Tibial nerve (tissue), 3 donors: ENCODE measurements at regions not wholly inside any gene's neighbourhood (a gene's known extent, or its start where the extent isn't known, plus 50 kb on each side); places are given as distances from the start of the nearest gene placed in this dataset.

ENCODE experiments used
- CTCF ChIP-seq, 5 experiments: fragments of 200-600 bp in 3 of 5; fragments of 450-650 bp in 2 of 5; sonication (generic) in 3 of 5; IDR thresholded peaks; one replicate each; pipeline ENCODE4 v1.5.1; 2016 to 2019; ENCODE audit warnings: antibody characterized with exemption in 5 of 5, mild to moderate bottlenecking in 3 of 5, moderate library complexity in 2 of 5
- POLR2A ChIP-seq, 2 donors: fragments of 450-650 bp; IDR thresholded peaks; one replicate each; pipeline ENCODE4 v1.6.1; 2017; ENCODE audit warnings: antibody characterized with exemption in 2 of 2, mild to moderate bottlenecking in 2 of 2, moderate library complexity in 2 of 2

- no peak for TF ChIP-seq CTCF (IDR thresholded peaks at IDR 0.05)
- no peak for TF ChIP-seq POLR2A (IDR thresholded peaks at IDR 0.05)
Observed at GRCh38 chr13:107852072-107852471, 363.3 kb downstream of the LIG4 start.
